ENCODE measurements at regions not wholly inside any gene's neighbourhood (a gene's known extent, or its start where the extent isn't known, plus 50 kb on each side); places are given as distances from the start of the nearest gene placed in this dataset.

DNA sequence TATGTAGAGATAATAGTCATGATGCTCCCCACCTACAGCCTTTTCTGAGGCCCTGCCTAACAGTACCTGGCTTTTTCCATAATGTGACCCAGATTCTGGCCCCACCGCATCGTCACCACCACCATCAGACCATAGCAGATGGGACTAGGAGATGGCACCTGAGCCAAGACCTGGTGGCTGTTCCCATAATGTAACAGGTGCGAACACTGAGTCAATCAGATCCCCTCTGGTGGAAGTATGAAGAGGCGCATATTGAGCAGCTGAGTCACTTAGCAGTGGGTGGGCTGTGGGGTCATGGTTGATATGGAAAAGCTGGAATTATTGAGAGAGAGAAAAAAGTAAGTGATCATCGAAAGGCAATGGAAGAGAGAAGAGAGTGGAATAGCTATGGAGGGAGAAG, 578.0 kb upstream of the CADM1 start:
- no peak overlapping the region for H3K4me3 ChIP-seq
- no peak for DNase-seq (ENCODE audit: low spot score)
- WGBS: 94% methylated on average over 5 of the region's 5 CpGs
- no peaks in the 10 kb centered on the region for H3K9me3 ChIP-seq
- TF ChIP-seq, protein P1, sequence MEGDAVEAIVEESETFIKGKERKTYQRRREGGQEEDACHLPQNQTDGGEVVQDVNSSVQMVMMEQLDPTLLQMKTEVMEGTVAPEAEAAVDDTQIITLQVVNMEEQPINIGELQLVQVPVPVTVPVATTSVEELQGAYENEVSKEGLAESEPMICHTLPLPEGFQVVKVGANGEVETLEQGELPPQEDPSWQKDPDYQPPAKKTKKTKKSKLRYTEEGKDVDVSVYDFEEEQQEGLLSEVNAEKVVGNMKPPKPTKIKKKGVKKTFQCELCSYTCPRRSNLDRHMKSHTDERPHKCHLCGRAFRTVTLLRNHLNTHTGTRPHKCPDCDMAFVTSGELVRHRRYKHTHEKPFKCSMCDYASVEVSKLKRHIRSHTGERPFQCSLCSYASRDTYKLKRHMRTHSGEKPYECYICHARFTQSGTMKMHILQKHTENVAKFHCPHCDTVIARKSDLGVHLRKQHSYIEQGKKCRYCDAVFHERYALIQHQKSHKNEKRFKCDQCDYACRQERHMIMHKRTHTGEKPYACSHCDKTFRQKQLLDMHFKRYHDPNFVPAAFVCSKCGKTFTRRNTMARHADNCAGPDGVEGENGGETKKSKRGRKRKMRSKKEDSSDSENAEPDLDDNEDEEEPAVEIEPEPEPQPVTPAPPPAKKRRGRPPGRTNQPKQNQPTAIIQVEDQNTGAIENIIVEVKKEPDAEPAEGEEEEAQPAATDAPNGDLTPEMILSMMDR (IDR thresholded peaks at IDR 0.05): no peak
- no peak overlapping the region for H3K27ac ChIP-seq
- no peaks in the 10 kb centered on the region for H3K4me1 ChIP-seq (replicated peaks)
- intact Hi-C loops (cut with DNase I): no loop called here
- H3K27me3 ChIP-seq (replicated peaks; ENCODE audit: insufficient read depth): no peaks in the 10 kb centered on the region
- H3K36me3 ChIP-seq: no peaks in the 10 kb centered on the region

DNA sequence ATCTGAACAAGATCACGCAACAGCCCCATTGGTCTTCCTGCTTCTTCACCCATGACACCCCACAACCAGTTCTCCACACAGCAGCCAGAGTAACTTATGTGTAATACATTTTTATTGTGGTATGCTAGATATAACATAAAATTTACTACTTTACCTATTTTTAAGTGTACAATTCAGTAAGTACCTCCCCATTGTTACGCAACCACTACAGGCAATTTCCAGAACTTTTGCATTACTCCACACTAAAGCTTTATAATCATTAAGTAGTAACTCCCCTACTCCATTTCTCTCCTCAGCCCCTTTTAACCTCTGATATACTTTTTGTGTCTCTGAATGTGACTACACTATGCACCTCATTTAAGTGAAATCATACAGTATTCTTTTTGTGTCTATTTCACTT, 575.4 kb upstream of the CADM1 start:
- 98% methylated on average over 2 of the region's 2 CpGs for WGBS

DNA sequence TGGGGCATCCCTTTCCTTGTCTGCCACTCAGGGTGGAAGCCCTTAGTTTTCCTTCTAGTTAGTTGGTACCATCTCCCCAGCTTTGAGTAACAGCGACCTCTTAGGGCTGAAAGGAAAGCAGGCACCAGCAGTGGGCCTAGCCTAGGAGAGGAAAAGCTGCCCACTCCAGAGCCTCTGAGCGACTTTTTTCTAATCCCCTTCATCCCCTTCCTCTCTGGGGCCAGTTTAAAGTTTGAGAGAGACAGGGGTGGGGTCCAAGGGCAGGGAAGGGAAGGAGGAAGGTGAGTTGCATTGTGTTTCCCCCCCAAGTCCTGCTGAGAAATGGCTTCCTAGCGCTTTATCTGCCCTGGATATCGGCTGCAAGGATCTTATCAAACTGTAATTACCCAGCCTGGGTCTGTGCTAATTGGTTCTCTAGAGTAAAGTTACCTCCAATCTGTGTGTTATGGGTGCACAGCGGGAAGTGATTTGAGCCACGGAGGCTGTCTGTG, 573.9 kb upstream of the CADM1 start:
- Histone ChIP-seq H3K4me1 (replicated peaks) (no peaks in the 10 kb centered on the region), H3K27me3 (replicated peaks; ENCODE audit: insufficient read depth) (no peaks in the 10 kb centered on the region), H3K4me3 (no peak overlapping the region), H3K36me3 (no peaks in the 10 kb centered on the region), H3K27ac (no peak overlapping the region), H3K9me3 (no peaks in the 10 kb centered on the region)
- intact Hi-C loops (cut with DNase I): no loop called here
- 78% methylated on average over 6 of the region's 6 CpGs for WGBS
- no peak for DNase-seq (ENCODE audit: low spot score)
- TF ChIP-seq POLR2AphosphoS5 (IDR thresholded peaks at IDR 0.05): no peak
- TF ChIP-seq, protein P1 (IDR thresholded peaks at IDR 0.05): no peak
- TF ChIP-seq POLR2A (IDR thresholded peaks at IDR 0.05): no peak

More for the DNA sequence above, 575.4 kb upstream of the CADM1 start:
- DNase-seq (ENCODE audit: low spot score): no peak
- TF ChIP-seq, protein P1 (IDR thresholded peaks at IDR 0.05): no peak
- TF ChIP-seq POLR2AphosphoS5 (IDR thresholded peaks at IDR 0.05) (no peak), POLR2A (IDR thresholded peaks at IDR 0.05) (no peak)
- Histone ChIP-seq H3K27ac (no peak overlapping the region), H3K4me3 (no peak overlapping the region), H3K9me3 (no peaks in the 10 kb centered on the region), H3K36me3 (no peaks in the 10 kb centered on the region), H3K4me1 (replicated peaks) (no peaks in the 10 kb centered on the region), H3K27me3 (replicated peaks; ENCODE audit: insufficient read depth) (no peaks in the 10 kb centered on the region)
- intact Hi-C loops (cut with DNase I): no loop called here

DNA sequence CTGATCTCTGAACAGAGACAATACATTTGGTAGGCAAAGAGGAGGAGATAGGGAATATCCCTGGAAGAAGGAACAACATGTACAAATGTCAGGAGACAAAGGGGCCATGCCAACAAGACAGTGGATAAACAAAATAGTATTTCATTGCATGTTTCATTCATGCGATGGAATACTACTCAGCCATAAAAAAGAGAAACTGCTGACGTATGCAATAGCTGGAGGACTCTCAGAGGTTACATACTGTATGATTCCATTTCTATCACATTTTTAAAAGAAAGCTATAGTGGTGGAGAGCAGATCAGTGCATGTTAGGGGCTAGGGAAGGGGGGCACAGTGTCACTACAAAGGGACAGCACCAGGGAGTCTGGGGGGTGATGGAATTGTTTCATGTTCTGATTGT, 572.9 kb upstream of the CADM1 start:
- H3K27ac ChIP-seq: no peak overlapping the region

More for the DNA sequence above, 572.9 kb upstream of the CADM1 start:
- intact Hi-C loops (cut with DNase I): no loop called here
- no peak for DNase-seq (ENCODE audit: low spot score)
- Histone ChIP-seq H3K36me3 (no peaks in the 10 kb centered on the region), H3K9me3 (no peaks in the 10 kb centered on the region), H3K4me3 (no peak overlapping the region), H3K4me1 (replicated peaks) (no peaks in the 10 kb centered on the region), H3K27me3 (replicated peaks; ENCODE audit: insufficient read depth) (no peaks in the 10 kb centered on the region)
- no peak for TF ChIP-seq POLR2A (IDR thresholded peaks at IDR 0.05)
- TF ChIP-seq, protein P1 (IDR thresholded peaks at IDR 0.05): no peak
- TF ChIP-seq POLR2AphosphoS5 (IDR thresholded peaks at IDR 0.05): no peak
- WGBS: 93% methylated on average over 2 of the region's 2 CpGs

All from prostate gland (tissue), 2 donors.